ENCODE measurements at regions not wholly inside any gene's neighbourhood (a gene's known extent, or its start where the extent isn't known, plus 50 kb on each side); places are given as distances from the start of the nearest gene placed in this dataset.
"Not testable (repeated sequence)": the region's sequence is repeated elsewhere in the genome, so short reads cannot be mapped to it uniquely, and the experiment has no call there.

- no peaks in the 10 kb centered on the region for H3K9me3 ChIP-seq
- 83 to 100% methylated on average over 1 of the region's 1 CpG for WGBS, 2 donors
- no peaks in the 10 kb centered on the region for H3K4me1 ChIP-seq
- no peak overlapping the region for H3K4me3 ChIP-seq
- intact Hi-C loops (cut with DNase I; ENCODE audit: low total_unique reads) = no loop called here
- TF ChIP-seq CTCF (IDR thresholded peaks at IDR 0.05) = no peak
- no peak for DNase-seq
- H3K27me3 ChIP-seq = no peaks in the 10 kb centered on the region
- no peaks in the 10 kb centered on the region for H3K36me3 ChIP-seq (ENCODE audit: low read depth, missing control alignments)
- H3K27ac ChIP-seq = no peak overlapping the region
Measured at GRCh38 chr5:115423051-115423450, 121.5 kb downstream of the FEM1C start.

GRCh38 chr5:115420812-115421211 is 123.8 kb downstream of the FEM1C start:
- H3K4me3 ChIP-seq; H3K27me3 ChIP-seq; H3K27ac ChIP-seq; H3K36me3 ChIP-seq (ENCODE audit: low read depth, missing control alignments); DNase-seq; intact Hi-C loops (cut with DNase I; ENCODE audit: low total_unique reads); H3K4me1 ChIP-seq; H3K9me3 ChIP-seq: not testable (repeated sequence)
- WGBS, 2 donors = 79% methylated on average over 2 of the region's 3 CpGs; no CpG with 5 or more reads in 1 of the 2 donors

GRCh38 chr5:115419846-115420585 is 123.6 kb upstream of the CCDC112 start:
- intact Hi-C loops (cut with DNase I; ENCODE audit: low total_unique reads) = no loop called here
- no peaks in the 10 kb centered on the region for H3K9me3 ChIP-seq
- DNase-seq = no peak
- H3K27ac ChIP-seq = no peak overlapping the region
- no peak for TF ChIP-seq CTCF (IDR thresholded peaks at IDR 0.05)
- TF ChIP-seq POLR2A (IDR thresholded peaks at IDR 0.05) = no peak
- no peak overlapping the region for H3K4me3 ChIP-seq
- no peaks in the 10 kb centered on the region for H3K27me3 ChIP-seq
- WGBS, 2 donors = 84 to 95% methylated on average over 1 of the region's 1 CpG
- no peaks in the 10 kb centered on the region for H3K4me1 ChIP-seq
- no peaks in the 10 kb centered on the region for H3K36me3 ChIP-seq (ENCODE audit: low read depth, missing control alignments)

- TF ChIP-seq CTCF (IDR thresholded peaks at IDR 0.05) (no peak), POLR2A (IDR thresholded peaks at IDR 0.05) (no peak)
- no peak overlapping the region for H3K27ac ChIP-seq
- intact Hi-C loops (cut with DNase I; ENCODE audit: low total_unique reads) = no loop called here
- no peaks in the 10 kb centered on the region for H3K36me3 ChIP-seq (ENCODE audit: low read depth, missing control alignments)
- WGBS, 2 donors = 72 to 85% methylated on average over 5 of the region's 5 CpGs
- no peak for DNase-seq
- H3K4me3 ChIP-seq = no peak overlapping the region
- H3K4me1 ChIP-seq = no peaks in the 10 kb centered on the region
- H3K9me3 ChIP-seq = no peaks in the 10 kb centered on the region
- H3K27me3 ChIP-seq = no peaks in the 10 kb centered on the region
Measured at GRCh38 chr5:115418788-115419187, 122.3 kb upstream of the CCDC112 start.

- 94 to 97% methylated on average over 3 of the region's 3 CpGs for WGBS, 2 donors
- Histone ChIP-seq H3K4me3 (no peak overlapping the region), H3K36me3 (ENCODE audit: low read depth, missing control alignments) (no peaks in the 10 kb centered on the region), H3K27me3 (no peaks in the 10 kb centered on the region), H3K9me3 (no peaks in the 10 kb centered on the region), H3K27ac (no peak overlapping the region), H3K4me1 (no peaks in the 10 kb centered on the region)
- no peak for DNase-seq
- intact Hi-C loops (cut with DNase I; ENCODE audit: low total_unique reads) = no loop called here
- TF ChIP-seq POLR2A (IDR thresholded peaks at IDR 0.05) (no peak), CTCF (IDR thresholded peaks at IDR 0.05) (no peak)
Measured at GRCh38 chr5:115417076-115417475, 120.6 kb upstream of the CCDC112 start.

Measured in testis (tissue), 2 donors.